Endodermal cell (in vitro differentiated cells): ENCODE measurements at regions not wholly inside any gene's neighbourhood (a gene's known extent, or its start where the extent isn't known, plus 50 kb on each side); places are given as distances from the start of the nearest gene placed in this dataset.

ENCODE experiments used
- DNase-seq: peaks from one replicate; pipeline ENCODE4 v3.0.0-alpha.2; 2017
- H3K27ac ChIP-seq: 2 replicates; pipeline ENCODE4 v1.5.1; 2013; ENCODE audit warnings: mild to moderate bottlenecking, low read depth, low read length, moderate library complexity
- H3K27me3 ChIP-seq: 2 replicates; pipeline ENCODE4 v1.6.1; 2013; ENCODE audit warnings: mild to moderate bottlenecking, low read length, moderate library complexity; ENCODE audit not compliant: insufficient read depth, control insufficient read depth, poor library complexity, severe bottlenecking
- H3K36me3 ChIP-seq: 2 replicates; pipeline ENCODE4 v1.7.0; 2013; ENCODE audit warnings: mild to moderate bottlenecking, low read length, moderate library complexity; ENCODE audit not compliant: control insufficient read depth, insufficient read depth
- H3K4me1 ChIP-seq: one replicate; pipeline ENCODE4 v1.7.0; 2013; ENCODE audit warnings: low read length; ENCODE audit not compliant: control insufficient read depth, insufficient read depth
- H3K4me3 ChIP-seq: 2 replicates; pipeline ENCODE4 v1.5.1; 2013; ENCODE audit warnings: mild to moderate bottlenecking, low read length, moderate library complexity
- H3K9ac ChIP-seq: 2 replicates; pipeline ENCODE4 v1.6.1; 2013; ENCODE audit warnings: mild to moderate bottlenecking, low read length, moderate library complexity; ENCODE audit not compliant: poor library complexity, severe bottlenecking; ENCODE audit errors: extremely low read depth
- H3K9me3 ChIP-seq: 2 replicates; pipeline ENCODE4 v1.6.1; 2013; ENCODE audit warnings: mild to moderate bottlenecking, low read length, moderate library complexity; ENCODE audit not compliant: control insufficient read depth
- H3K27ac Mint-ChIP-seq: 2 replicates; pipeline ENCODE4 v1.8.0; 2020; ENCODE audit warnings: mixed read lengths
- H3K27me3 Mint-ChIP-seq: 2 replicates; pipeline ENCODE4 v1.8.0; 2021; ENCODE audit warnings: mild to moderate bottlenecking, mixed read lengths; ENCODE audit not compliant: insufficient read depth
- H3K36me3 Mint-ChIP-seq: 2 replicates; pipeline ENCODE4 v1.8.0; 2020; ENCODE audit warnings: low read depth, mixed read lengths
- H3K4me1 Mint-ChIP-seq: 2 replicates; pipeline ENCODE4 v1.8.0; 2020; ENCODE audit warnings: mixed read lengths
- H3K4me3 Mint-ChIP-seq: 2 replicates; pipeline ENCODE4 v1.8.0; 2020; ENCODE audit warnings: mild to moderate bottlenecking, moderate library complexity, mixed read lengths
- H3K9me3 Mint-ChIP-seq: 2 replicates; pipeline ENCODE4 v1.8.0; 2020; ENCODE audit warnings: mild to moderate bottlenecking, mixed read lengths
- WGBS, 2 experiments: methylation state at CpG; one replicate each; pipeline versions ENCODE4 v1.1.5 to v1.1.7; 2013; ENCODE audit warnings: missing lambda C conversion rate in 2 of 2, mixed read lengths in 1 of 2; ENCODE audit not compliant: insufficient coverage in 1 of 2, insufficient read length in 1 of 2; 5-methylcytosine and 5-hydroxymethylcytosine counted together
- TF ChIP-seq, protein P1 (sequence below): fragments of 200-600 bp; sonication (generic); conservative IDR thresholded peaks from 2 replicates; pipeline ENCODE4 v1.5.0; 2021; ENCODE audit warnings: antibody characterized with exemption, mild to moderate bottlenecking

GRCh38 chr4:132299841-132300240 is 849.3 kb upstream of the PCDH10 start:
- H3K27me3 ChIP-seq, result no peaks in the 10 kb centered on the region
- no peaks in the 10 kb centered on the region for H3K4me1 ChIP-seq
- H3K9ac ChIP-seq, result no peak overlapping the region
- H3K27ac ChIP-seq, result no peak overlapping the region
- no peaks in the 10 kb centered on the region for H3K9me3 Mint-ChIP-seq
- H3K27ac Mint-ChIP-seq, result no peak overlapping the region
- no peaks in the 10 kb centered on the region for H3K27me3 Mint-ChIP-seq
- H3K36me3 Mint-ChIP-seq, result no peaks in the 10 kb centered on the region
- no peaks in the 10 kb centered on the region for H3K9me3 ChIP-seq
- no peaks in the 10 kb centered on the region for H3K4me1 Mint-ChIP-seq
- H3K4me3 Mint-ChIP-seq, result no peak overlapping the region
- TF ChIP-seq, protein P1, sequence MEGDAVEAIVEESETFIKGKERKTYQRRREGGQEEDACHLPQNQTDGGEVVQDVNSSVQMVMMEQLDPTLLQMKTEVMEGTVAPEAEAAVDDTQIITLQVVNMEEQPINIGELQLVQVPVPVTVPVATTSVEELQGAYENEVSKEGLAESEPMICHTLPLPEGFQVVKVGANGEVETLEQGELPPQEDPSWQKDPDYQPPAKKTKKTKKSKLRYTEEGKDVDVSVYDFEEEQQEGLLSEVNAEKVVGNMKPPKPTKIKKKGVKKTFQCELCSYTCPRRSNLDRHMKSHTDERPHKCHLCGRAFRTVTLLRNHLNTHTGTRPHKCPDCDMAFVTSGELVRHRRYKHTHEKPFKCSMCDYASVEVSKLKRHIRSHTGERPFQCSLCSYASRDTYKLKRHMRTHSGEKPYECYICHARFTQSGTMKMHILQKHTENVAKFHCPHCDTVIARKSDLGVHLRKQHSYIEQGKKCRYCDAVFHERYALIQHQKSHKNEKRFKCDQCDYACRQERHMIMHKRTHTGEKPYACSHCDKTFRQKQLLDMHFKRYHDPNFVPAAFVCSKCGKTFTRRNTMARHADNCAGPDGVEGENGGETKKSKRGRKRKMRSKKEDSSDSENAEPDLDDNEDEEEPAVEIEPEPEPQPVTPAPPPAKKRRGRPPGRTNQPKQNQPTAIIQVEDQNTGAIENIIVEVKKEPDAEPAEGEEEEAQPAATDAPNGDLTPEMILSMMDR, result no peak
- no peaks in the 10 kb centered on the region for H3K36me3 ChIP-seq
- no peak for DNase-seq
- H3K4me3 ChIP-seq, result no peak overlapping the region
- WGBS, 2 experiments, result 89% methylated on average over 1 of the region's 1 CpG; no CpG with 5 or more reads in 1 of the 2 experiments

- Mint-ChIP-seq H3K36me3 (no peaks in the 10 kb centered on the region), H3K4me3 (no peak overlapping the region), H3K27me3 (no peaks in the 10 kb centered on the region), H3K27ac (no peak overlapping the region), H3K9me3 (no peaks in the 10 kb centered on the region), H3K4me1 (no peaks in the 10 kb centered on the region)
- 89% methylated on average over 2 of the region's 2 CpGs; no CpG with 5 or more reads in 1 of the 2 experiments for WGBS, 2 experiments
- TF ChIP-seq, protein P1, result no peak
- no peak for DNase-seq
- H3K9me3 ChIP-seq, result no peaks in the 10 kb centered on the region
- H3K4me3 ChIP-seq, result no peak overlapping the region
- no peaks in the 10 kb centered on the region for H3K27me3 ChIP-seq
- H3K4me1 ChIP-seq, result no peaks in the 10 kb centered on the region
- no peaks in the 10 kb centered on the region for H3K36me3 ChIP-seq
- no peak overlapping the region for H3K27ac ChIP-seq
- no peak overlapping the region for H3K9ac ChIP-seq
These were observed 836.6 kb upstream of the PCDH10 start for GRCh38 chr4:132312521-132312920.

- 82 to 93% methylated on average over 5 to 7 of the region's 7 CpGs for WGBS, 2 experiments
- H3K36me3 Mint-ChIP-seq, result no peaks in the 10 kb centered on the region
- Histone ChIP-seq H3K27me3 (no peaks in the 10 kb centered on the region), H3K27ac (no peak overlapping the region), H3K9me3 (no peaks in the 10 kb centered on the region), H3K9ac (no peak overlapping the region), H3K36me3 (no peaks in the 10 kb centered on the region), H3K4me1 (no peaks in the 10 kb centered on the region), H3K4me3 (no peak overlapping the region)
- no peaks in the 10 kb centered on the region for H3K9me3 Mint-ChIP-seq
- H3K4me1 Mint-ChIP-seq, result no peaks in the 10 kb centered on the region
- H3K4me3 Mint-ChIP-seq, result no peak overlapping the region
- no peaks in the 10 kb centered on the region for H3K27me3 Mint-ChIP-seq
- no peak overlapping the region for H3K27ac Mint-ChIP-seq
- TF ChIP-seq, protein P1, result no peak
- DNase-seq, result no peak
These were observed 835.2 kb upstream of the PCDH10 start for GRCh38 chr4:132313852-132314251.
